Lung microvascular endothelial cell (primary cell): ENCODE measurements at regions not wholly inside any gene's neighbourhood (a gene's known extent, or its start where the extent isn't known, plus 50 kb on each side); places are given as distances from the start of the nearest gene placed in this dataset.

ENCODE experiments used
- DNase-seq, 2 donors: peaks; one replicate each; pipeline versions ENCODE4 v3.0.0 to v3.0.0-alpha.2; 2010; ENCODE audit warnings: low read depth in 2 of 2

GRCh38 chr3:168405288-168405687, 309.6 kb upstream of the GOLIM4 start:
- DNase-seq: no peak

GRCh38 chr3:168398371-168399025, 302.8 kb upstream of the GOLIM4 start:
- DNase-seq: no peak

GRCh38 chr3:168396861-168397260, 301.1 kb upstream of the GOLIM4 start:
- no peak for DNase-seq

GRCh38 chr3:168395551-168395950, 299.8 kb upstream of the GOLIM4 start:
- no peak for DNase-seq

- no peak for DNase-seq
Measured at GRCh38 chr3:168394439-168394838, 298.7 kb upstream of the GOLIM4 start.

- DNase-seq: no peak
Measured at GRCh38 chr3:168386301-168386700, 290.6 kb upstream of the GOLIM4 start.

GRCh38 chr3:168384990-168385389, 289.3 kb upstream of the GOLIM4 start:
- DNase-seq: no peak

GRCh38 chr3:168383573-168383972, 287.8 kb upstream of the GOLIM4 start:
- DNase-seq: no peak

- no peak for DNase-seq
Measured at GRCh38 chr3:168371846-168372245, 276.1 kb upstream of the GOLIM4 start.

GRCh38 chr3:168364967-168365366, 269.2 kb upstream of the GOLIM4 start:
- no peak for DNase-seq

- no peak for DNase-seq
Measured at GRCh38 chr3:168362661-168363247, 267.0 kb upstream of the GOLIM4 start.

- DNase-seq: no peak
Measured at GRCh38 chr3:168362156-168362555, 266.4 kb upstream of the GOLIM4 start.

GRCh38 chr3:168360993-168361392, 265.3 kb upstream of the GOLIM4 start:
- no peak for DNase-seq

GRCh38 chr3:168342946-168343850, 247.5 kb upstream of the GOLIM4 start:
- no peak for DNase-seq

GRCh38 chr3:168341956-168342936, 246.5 kb upstream of the GOLIM4 start:
- no peak for DNase-seq

- no peak for DNase-seq
Measured at GRCh38 chr3:168341192-168341815, 245.6 kb upstream of the GOLIM4 start.

GRCh38 chr3:168338161-168338560, 242.4 kb upstream of the GOLIM4 start:
- DNase-seq: no peak

GRCh38 chr3:168336276-168336675, 240.6 kb upstream of the GOLIM4 start:
- DNase-seq: no peak

GRCh38 chr3:168333410-168333935, 237.7 kb upstream of the GOLIM4 start:
- no peak for DNase-seq

GRCh38 chr3:168331756-168332155, 236.0 kb upstream of the GOLIM4 start:
- DNase-seq: no peak

- no peak for DNase-seq
Measured at GRCh38 chr3:168330983-168331382, 235.3 kb upstream of the GOLIM4 start.
